ENCODE measurements at regions not wholly inside any gene's neighbourhood (a gene's known extent, or its start where the extent isn't known, plus 50 kb on each side); places are given as distances from the start of the nearest gene placed in this dataset.

GRCh38 chr4:124132161-124132560 lies 580.4 kb downstream of the ANKRD50 start:
- no peaks in the 10 kb centered on the region for H3K79me2 ChIP-seq (ENCODE audit: control insufficient read depth, insufficient read depth, low read length)
- DNase-seq (ENCODE audit: low read depth, low spot score) (no peak), FAIRE-seq (no peak)
- H3K9ac ChIP-seq (ENCODE audit: control insufficient read depth, extremely low read depth, insufficient read depth, low read length): no peak overlapping the region
- dilution Hi-C loops (cut with MboI; ENCODE audit: extremely low pct_ligation_motif_present, low sequenced_read_pairs): no loop called here
- no peaks in the 10 kb centered on the region for H3K4me1 ChIP-seq (ENCODE audit: control insufficient read depth, extremely low read depth, insufficient read depth, low read length)
- no peaks in the 10 kb centered on the region for H3K9me1 ChIP-seq (ENCODE audit: control insufficient read depth, extremely low read depth, insufficient read depth, low read length)
- no peak overlapping the region for H3K4me2 ChIP-seq (ENCODE audit: control insufficient read depth, extremely low read depth, insufficient read depth, low read depth, low read length)
- H4K20me1 ChIP-seq (ENCODE audit: control insufficient read depth, extremely low read depth, insufficient read depth, low read length): no peaks in the 10 kb centered on the region
- no peak overlapping the region for H3K4me3 ChIP-seq (ENCODE audit: control insufficient read depth in 2 of 3, extremely low read depth in 1 of 3, insufficient read depth in 2 of 3, low read depth in 1 of 3, low read length in 3 of 3)
- H3K27ac ChIP-seq (ENCODE audit: control insufficient read depth, insufficient read depth, low read length): no peak overlapping the region
- no peaks in the 10 kb centered on the region for H3K9me3 ChIP-seq (ENCODE audit: control insufficient read depth, low read depth, low read length)
- TF ChIP-seq, protein P1, sequence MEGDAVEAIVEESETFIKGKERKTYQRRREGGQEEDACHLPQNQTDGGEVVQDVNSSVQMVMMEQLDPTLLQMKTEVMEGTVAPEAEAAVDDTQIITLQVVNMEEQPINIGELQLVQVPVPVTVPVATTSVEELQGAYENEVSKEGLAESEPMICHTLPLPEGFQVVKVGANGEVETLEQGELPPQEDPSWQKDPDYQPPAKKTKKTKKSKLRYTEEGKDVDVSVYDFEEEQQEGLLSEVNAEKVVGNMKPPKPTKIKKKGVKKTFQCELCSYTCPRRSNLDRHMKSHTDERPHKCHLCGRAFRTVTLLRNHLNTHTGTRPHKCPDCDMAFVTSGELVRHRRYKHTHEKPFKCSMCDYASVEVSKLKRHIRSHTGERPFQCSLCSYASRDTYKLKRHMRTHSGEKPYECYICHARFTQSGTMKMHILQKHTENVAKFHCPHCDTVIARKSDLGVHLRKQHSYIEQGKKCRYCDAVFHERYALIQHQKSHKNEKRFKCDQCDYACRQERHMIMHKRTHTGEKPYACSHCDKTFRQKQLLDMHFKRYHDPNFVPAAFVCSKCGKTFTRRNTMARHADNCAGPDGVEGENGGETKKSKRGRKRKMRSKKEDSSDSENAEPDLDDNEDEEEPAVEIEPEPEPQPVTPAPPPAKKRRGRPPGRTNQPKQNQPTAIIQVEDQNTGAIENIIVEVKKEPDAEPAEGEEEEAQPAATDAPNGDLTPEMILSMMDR (optimal IDR thresholded peaks at IDR 0.05 in 1 of 3, IDR thresholded peaks at IDR 0.05 in 1 of 3, conservative IDR thresholded peaks at IDR 0.05 in 1 of 3; ENCODE audit: extremely low read depth in 1 of 3, insufficient read depth in 2 of 3, low read length in 3 of 3): no peak
- TF ChIP-seq EZH2 (IDR thresholded peaks at IDR 0.05; ENCODE audit: low read length): no peak
- H3K36me3 ChIP-seq (ENCODE audit: control insufficient read depth in 2 of 2, extremely low read depth in 1 of 2, insufficient read depth in 2 of 2, low read length in 2 of 2): no peaks in the 10 kb centered on the region
- H2AFZ ChIP-seq (ENCODE audit: control insufficient read depth, low read length): no peak overlapping the region
- H3K27me3 ChIP-seq (ENCODE audit: control insufficient read depth, extremely low read depth, insufficient read depth, low read length): no peaks in the 10 kb centered on the region

- H2AFZ ChIP-seq (ENCODE audit: control insufficient read depth, low read length): no peak overlapping the region
- no peak overlapping the region for H3K9ac ChIP-seq (ENCODE audit: control insufficient read depth, extremely low read depth, insufficient read depth, low read length)
- TF ChIP-seq EZH2 (IDR thresholded peaks at IDR 0.05; ENCODE audit: low read length): no peak
- TF ChIP-seq, protein P1 (optimal IDR thresholded peaks at IDR 0.05 in 1 of 3, IDR thresholded peaks at IDR 0.05 in 1 of 3, conservative IDR thresholded peaks at IDR 0.05 in 1 of 3; ENCODE audit: extremely low read depth in 1 of 3, insufficient read depth in 2 of 3, low read length in 3 of 3): no peak
- H3K36me3 ChIP-seq (ENCODE audit: control insufficient read depth in 2 of 2, extremely low read depth in 1 of 2, insufficient read depth in 2 of 2, low read length in 2 of 2): no peaks in the 10 kb centered on the region
- no peaks in the 10 kb centered on the region for H3K79me2 ChIP-seq (ENCODE audit: control insufficient read depth, insufficient read depth, low read length)
- H3K27ac ChIP-seq (ENCODE audit: control insufficient read depth, insufficient read depth, low read length): no peak overlapping the region
- H3K4me3 ChIP-seq (ENCODE audit: control insufficient read depth in 2 of 3, extremely low read depth in 1 of 3, insufficient read depth in 2 of 3, low read depth in 1 of 3, low read length in 3 of 3): no peak overlapping the region
- no peaks in the 10 kb centered on the region for H3K27me3 ChIP-seq (ENCODE audit: control insufficient read depth, extremely low read depth, insufficient read depth, low read length)
- FAIRE-seq (no peak), DNase-seq (ENCODE audit: low read depth, low spot score) (no peak)
- H3K4me1 ChIP-seq (ENCODE audit: control insufficient read depth, extremely low read depth, insufficient read depth, low read length): no peaks in the 10 kb centered on the region
- H4K20me1 ChIP-seq (ENCODE audit: control insufficient read depth, extremely low read depth, insufficient read depth, low read length): no peaks in the 10 kb centered on the region
- dilution Hi-C loops (cut with MboI; ENCODE audit: extremely low pct_ligation_motif_present, low sequenced_read_pairs): no loop called here
- no peaks in the 10 kb centered on the region for H3K9me1 ChIP-seq (ENCODE audit: control insufficient read depth, extremely low read depth, insufficient read depth, low read length)
- no peaks in the 10 kb centered on the region for H3K9me3 ChIP-seq (ENCODE audit: control insufficient read depth, low read depth, low read length)
- no peak overlapping the region for H3K4me2 ChIP-seq (ENCODE audit: control insufficient read depth, extremely low read depth, insufficient read depth, low read depth, low read length)
These were observed 578.8 kb downstream of the ANKRD50 start for GRCh38 chr4:124133753-124134152.
